ENCODE measurements at regions not wholly inside any gene's neighbourhood (a gene's known extent, or its start where the extent isn't known, plus 50 kb on each side); places are given as distances from the start of the nearest gene placed in this dataset.
"Not testable (repeated sequence)": the region's sequence is repeated elsewhere in the genome, so short reads cannot be mapped to it uniquely, and the experiment has no call there.

- no peak for DNase-seq (ENCODE audit: low read depth in 4 of 4, low spot score in 3 of 4)
These were observed 176.5 kb upstream of the PLSCR5 start for GRCh38 chr3:146781606-146782005.

DNA sequence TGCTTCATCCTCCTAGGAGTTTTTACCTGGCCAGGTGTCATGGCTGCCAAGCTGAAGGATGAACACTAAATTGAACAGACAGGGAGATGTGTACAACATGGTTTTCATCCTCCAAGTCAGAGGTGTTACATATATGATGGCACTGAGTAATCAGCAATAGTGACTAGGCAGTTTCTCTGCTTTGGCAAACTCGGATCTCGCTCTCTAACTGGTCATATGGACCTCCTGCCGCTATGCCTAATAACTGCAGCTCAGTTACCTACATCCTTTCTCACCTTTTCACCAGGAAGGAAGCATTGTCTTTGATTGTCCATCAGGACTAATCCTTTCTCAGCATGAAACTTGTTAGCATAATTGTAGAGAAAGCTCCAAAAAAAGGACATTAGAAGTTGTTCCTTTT is 175.9 kb upstream of the PLSCR5 start:
- no peak for DNase-seq (ENCODE audit: low read depth in 4 of 4, low spot score in 3 of 4)

DNA sequence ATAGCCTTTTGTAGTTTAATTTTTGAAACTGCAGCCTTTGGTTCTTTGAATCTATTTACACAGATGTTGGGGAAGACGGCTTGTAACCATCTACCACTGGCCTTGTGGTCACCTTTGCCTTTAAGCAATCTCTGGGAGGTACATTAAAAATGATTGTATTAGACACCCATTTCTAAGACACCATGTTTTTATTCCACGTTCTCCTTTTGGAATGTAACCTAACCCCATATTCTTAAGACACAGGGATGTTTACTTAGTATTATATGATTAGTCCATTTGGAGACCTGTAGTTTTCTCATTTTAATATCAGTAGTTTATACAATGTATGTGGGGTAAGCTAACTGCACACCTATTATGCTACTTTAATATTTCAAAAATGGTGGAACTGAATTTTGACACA is 175.1 kb upstream of the PLSCR5 start:
- no peak for DNase-seq (ENCODE audit: low read depth in 4 of 4, low spot score in 3 of 4)

- DNase-seq (ENCODE audit: low read depth in 4 of 4, low spot score in 3 of 4): no peak
These were observed 172.8 kb upstream of the PLSCR5 start for GRCh38 chr3:146777941-146778340.

GRCh38 chr3:146772211-146772743 is 167.1 kb upstream of the PLSCR5 start:
- DNase-seq (ENCODE audit: low read depth in 4 of 4, low spot score in 3 of 4): no peak

GRCh38 chr3:146770881-146771280 is 165.7 kb upstream of the PLSCR5 start:
- no peak for DNase-seq (ENCODE audit: low read depth in 4 of 4, low spot score in 3 of 4)

GRCh38 chr3:146770301-146770700 is 165.2 kb upstream of the PLSCR5 start:
- DNase-seq (ENCODE audit: low read depth in 4 of 4, low spot score in 3 of 4): no peak

- no peak for DNase-seq (ENCODE audit: low read depth in 4 of 4, low spot score in 3 of 4)
These were observed 152.6 kb upstream of the PLSCR5 start for GRCh38 chr3:146757759-146758158.

DNA sequence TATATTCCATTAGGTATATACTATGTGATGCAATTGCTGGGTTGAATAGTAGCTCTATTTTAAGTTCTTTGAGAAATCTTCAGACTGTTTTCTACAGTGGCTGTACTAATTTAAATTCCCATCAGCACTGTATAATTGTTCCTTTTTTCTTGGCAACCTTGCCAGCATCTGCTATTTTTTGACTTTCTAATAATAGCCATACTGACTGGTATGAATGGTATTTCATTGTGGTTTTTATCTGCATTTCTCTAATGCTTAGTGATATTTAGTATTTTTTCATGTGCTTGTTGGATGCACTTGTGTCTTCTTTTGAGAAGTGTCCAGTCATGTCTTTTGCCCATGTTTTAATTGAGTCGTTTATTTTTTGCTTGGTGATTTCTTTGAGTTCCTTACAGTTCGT is 145.1 kb upstream of the PLSCR5 start:
- DNase-seq (ENCODE audit: low read depth in 4 of 4, low spot score in 3 of 4): no peak

- DNase-seq (ENCODE audit: low read depth in 4 of 4, low spot score in 3 of 4): no peak
These were observed 142.8 kb upstream of the PLSCR5 start for GRCh38 chr3:146747928-146748327.

DNA sequence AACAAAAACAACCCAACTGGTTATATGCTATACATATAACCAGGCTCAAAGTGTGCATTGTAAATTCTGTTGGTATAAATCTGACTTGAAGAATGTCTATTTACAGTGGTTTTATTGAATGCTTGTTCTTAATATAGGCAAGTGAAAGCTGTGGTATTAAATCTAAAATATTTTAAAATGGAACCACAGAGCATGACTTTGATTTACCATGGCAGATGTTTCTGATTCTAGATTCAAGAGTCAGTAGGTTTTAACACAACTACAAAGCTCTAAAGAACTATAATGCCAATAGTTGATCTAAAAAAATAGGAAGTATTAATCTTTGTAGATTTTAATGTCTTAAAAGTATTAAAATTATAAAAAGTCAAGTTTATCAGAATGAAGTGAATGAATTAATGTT is 141.9 kb upstream of the PLSCR5 start:
- no peak for DNase-seq (ENCODE audit: low read depth in 4 of 4, low spot score in 3 of 4)

GRCh38 chr3:146746190-146746589 is 141.0 kb upstream of the PLSCR5 start:
- no peak for DNase-seq (ENCODE audit: low read depth in 4 of 4, low spot score in 3 of 4)

GRCh38 chr3:146739203-146739671 is 134.1 kb upstream of the PLSCR5 start:
- no peak for DNase-seq (ENCODE audit: low read depth in 4 of 4, low spot score in 3 of 4)

GRCh38 chr3:146732325-146732724 is 127.2 kb upstream of the PLSCR5 start:
- DNase-seq (ENCODE audit: low read depth in 4 of 4, low spot score in 3 of 4): no peak

DNA sequence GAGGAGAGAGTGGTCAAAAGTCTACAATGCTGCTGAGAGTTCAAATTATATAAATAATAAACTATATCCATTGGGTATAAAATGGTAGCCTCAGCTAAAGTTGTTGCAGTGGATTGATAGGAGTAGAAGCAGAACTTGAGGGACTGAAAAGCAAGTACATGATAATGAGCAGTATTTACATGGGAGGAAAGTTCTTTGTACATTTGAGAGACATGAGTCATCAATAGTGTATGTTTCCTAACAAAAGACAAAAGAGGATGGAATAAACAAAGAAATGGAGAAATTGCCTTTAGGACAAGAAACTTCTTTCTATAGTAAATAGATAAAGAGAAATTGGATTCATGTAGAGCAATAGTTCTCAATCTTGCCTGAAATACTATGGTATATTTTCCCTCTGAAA is 110.0 kb upstream of the PLSCR5 start:
- no peak for DNase-seq (ENCODE audit: low read depth in 4 of 4, low spot score in 3 of 4)

DNA sequence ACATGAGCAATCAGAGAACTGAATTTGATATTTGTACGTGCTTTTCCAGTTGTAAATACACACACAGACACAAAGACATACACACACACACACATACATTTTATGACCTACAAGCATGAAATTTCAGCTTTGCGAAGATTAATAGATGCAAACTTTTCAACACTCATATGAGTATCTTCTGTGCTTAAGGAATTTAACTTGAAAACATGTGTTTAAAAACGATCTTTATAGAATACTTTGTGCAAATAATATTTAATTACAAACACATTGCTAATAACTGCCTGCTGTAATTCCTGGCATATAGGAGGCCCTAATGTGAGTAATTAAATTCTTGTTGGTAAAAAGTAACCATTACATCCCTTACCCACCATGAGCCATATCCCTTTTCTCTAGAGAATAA is 107.7 kb upstream of the PLSCR5 start:
- DNase-seq (ENCODE audit: low read depth in 4 of 4, low spot score in 3 of 4): no peak

- no peak for DNase-seq (ENCODE audit: low read depth in 4 of 4, low spot score in 3 of 4)
These were observed 104.8 kb upstream of the PLSCR5 start for GRCh38 chr3:146709969-146710368.

- no peak for DNase-seq (ENCODE audit: low read depth in 4 of 4, low spot score in 3 of 4)
These were observed 100.1 kb upstream of the PLSCR5 start for GRCh38 chr3:146705225-146705624.

DNA sequence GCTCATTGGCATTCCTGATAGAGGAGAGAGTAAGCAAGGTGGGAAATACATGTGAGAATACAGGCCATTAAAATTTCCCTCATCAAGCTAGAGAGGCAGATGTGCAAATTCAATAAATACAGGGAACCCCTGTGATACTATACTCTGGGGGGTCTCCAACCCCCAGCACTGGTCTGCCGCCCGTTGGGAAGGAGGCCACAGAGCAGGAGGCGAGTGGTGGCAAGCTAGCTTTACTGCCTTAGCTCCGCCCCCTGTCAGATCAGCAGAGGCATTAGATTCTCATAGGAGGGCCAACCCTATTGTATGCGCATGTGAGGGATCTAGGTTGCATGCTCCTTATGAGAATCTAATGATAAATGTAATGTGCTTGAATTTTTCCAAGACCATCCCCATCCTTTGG is 97.1 kb upstream of the PLSCR5 start:
- no peak for DNase-seq (ENCODE audit: low read depth in 4 of 4, low spot score in 3 of 4)

DNA sequence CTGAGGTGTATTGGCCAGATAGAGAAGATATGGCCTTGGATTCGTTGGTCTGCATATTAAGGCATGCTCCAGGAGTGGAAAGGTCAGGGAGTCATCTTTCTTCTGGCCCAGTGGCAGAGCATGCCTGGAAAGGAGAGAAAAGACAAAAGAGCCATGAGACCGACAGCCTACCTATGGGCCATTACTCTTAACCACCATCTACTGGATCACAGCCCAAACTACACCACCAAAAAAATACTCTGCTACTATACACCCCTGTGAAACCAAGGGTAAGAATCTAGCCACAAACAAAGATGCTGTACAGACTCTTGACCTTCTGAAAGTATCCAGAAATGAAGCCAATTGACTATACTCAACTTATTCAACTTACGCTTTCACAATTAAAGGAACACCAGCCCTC is 96.1 kb upstream of the PLSCR5 start:
- DNase-seq (ENCODE audit: low read depth in 4 of 4, low spot score in 3 of 4): no peak

DNA sequence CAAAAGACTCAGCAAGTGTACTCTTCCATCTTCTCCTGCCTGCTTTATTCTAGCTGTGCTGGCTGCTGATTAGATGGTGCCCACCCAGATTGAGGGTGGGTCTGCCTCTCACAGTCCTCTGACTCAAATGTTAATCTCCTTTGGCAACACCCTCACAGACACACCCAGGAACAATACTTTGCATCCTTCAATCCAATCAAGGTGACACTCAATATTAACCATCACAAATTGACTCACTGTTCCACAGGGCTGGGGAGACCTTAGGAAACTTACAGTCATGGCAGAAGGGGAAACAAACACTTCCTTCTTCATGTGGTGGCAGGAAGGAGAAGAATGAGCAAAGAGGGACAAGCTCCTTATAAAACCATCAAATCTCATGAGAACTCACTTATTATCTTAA is 94.9 kb upstream of the PLSCR5 start:
- DNase-seq (ENCODE audit: low read depth in 4 of 4, low spot score in 3 of 4): not testable (repeated sequence)

- DNase-seq (ENCODE audit: low read depth in 4 of 4, low spot score in 3 of 4): no peak
These were observed 87.1 kb upstream of the PLSCR5 start for GRCh38 chr3:146692254-146692653.

DNA sequence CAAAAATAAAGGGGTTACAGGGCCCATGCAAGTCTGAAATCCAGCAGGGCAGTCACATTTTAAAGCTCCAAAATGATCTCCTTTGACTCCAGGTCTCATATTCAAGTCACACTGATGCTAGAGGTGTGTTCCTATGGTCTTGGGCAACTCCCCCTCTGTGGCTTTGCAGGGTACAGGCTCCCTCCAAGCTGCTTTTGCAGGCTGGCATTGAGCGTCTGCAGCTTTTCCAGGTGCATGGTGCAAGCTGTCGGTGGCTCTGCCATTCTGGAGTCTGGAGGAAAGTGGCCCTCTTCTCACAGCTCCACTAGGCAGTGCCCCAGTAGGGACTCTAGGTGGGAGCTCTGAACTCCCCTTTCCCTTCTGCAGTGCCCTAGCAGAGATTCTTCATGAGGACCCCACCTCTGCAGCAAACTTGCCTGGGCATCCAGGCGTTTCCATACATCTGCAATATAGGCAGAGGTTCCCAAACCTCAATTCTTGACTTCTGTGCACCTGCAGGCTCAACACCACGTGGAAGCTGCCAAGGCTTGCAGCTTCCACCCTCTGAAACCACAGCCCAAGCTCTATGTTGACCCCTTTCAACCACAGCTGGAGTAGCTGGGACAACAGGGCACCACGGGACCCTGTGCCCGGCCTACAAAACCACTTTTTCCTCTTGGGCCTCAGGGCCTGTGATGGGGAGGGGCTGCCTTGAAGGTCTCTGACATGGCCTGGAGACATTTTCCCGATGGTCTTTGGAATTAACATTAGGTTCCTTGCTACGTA is 80.1 kb upstream of the PLSCR5 start:
- no peak for DNase-seq (ENCODE audit: low read depth in 4 of 4, low spot score in 3 of 4)
